Effector CD4-positive, alpha-beta T cell (primary cell): ENCODE measurements at regions not wholly inside any gene's neighbourhood (a gene's known extent, or its start where the extent isn't known, plus 50 kb on each side); places are given as distances from the start of the nearest gene placed in this dataset.

Experiments used
- DNase-seq: peaks from one replicate; pipeline ENCODE4 v3.0.0-alpha.2; 2020

- DNase-seq: no peak
These were observed 179.3 kb upstream of the HDAC4 start for GRCh38 chr2:239580199-239580527.

GRCh38 chr2:239579524-239580198 lies 178.8 kb upstream of the HDAC4 start:
- DNase-seq: no peak

GRCh38 chr2:239579081-239579480 lies 178.3 kb upstream of the HDAC4 start:
- DNase-seq: no peak

GRCh38 chr2:239578381-239578780 lies 177.6 kb upstream of the HDAC4 start:
- DNase-seq: no peak

DNA sequence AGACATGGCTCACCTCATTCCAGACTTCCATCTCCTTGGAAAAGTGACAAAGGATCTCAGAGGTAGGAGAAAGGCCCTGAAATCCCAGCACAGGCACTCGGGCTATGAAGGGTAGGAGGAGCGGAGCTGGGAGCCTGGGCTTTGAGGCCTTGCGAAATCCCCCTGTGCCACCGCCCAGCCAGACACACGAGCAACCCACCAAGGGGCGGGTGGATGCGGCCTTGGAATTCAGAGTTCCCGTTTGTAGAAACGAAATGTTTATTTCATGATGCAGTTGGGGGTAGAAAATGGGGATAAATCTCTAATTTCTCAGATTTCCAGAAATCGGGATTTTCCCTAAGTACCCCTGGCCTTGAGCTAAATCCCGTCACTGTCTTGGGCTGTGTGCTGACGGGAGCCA lies 177.1 kb upstream of the HDAC4 start:
- DNase-seq: no peak

DNA sequence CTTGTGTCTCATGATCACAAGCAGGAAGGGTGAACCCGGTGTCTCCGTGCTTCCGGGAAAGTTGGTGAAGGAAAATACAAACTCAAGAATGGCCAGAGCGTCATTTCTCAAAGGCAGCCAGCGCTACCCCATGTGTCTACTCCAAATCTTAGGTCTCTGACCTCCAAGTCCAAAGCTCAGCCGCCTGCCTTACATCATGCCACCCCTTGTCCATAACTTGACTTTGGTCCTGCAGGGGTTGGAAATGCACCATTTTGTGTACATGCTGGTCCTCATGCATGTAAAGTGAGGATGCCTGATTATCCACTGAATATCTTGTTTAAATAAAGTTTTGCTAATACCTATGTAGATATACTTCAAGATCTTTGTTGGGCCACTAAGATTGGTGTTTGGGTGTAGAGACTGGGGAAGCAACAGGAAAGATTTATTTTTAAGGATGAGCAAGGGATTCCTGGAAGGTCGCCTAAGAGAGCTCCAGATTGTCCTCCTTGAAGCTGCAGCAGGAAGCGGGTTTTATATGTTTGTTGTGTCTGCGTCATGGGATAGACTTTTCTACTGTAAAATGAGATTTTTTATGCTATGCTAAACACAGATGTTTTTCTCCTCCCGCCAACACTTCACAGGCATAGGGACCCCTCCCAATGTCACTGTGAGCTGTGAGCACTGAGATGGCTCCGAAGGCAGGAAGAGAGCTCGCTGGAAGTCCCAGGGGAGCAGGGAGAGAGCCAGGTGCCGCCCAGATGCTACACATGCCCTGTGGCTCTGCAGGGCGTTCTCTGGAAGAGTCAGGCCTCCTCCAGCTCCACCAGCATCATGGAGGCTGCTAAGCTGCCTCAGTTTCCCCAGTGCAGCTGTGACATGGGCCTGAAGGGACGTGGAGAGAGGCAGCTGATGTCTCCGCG lies 176.2 kb upstream of the HDAC4 start:
- no peak for DNase-seq

GRCh38 chr2:239575931-239576445 lies 175.2 kb upstream of the HDAC4 start:
- no peak for DNase-seq

- no peak for DNase-seq
These were observed 173.8 kb upstream of the HDAC4 start for GRCh38 chr2:239574434-239575156.

DNA sequence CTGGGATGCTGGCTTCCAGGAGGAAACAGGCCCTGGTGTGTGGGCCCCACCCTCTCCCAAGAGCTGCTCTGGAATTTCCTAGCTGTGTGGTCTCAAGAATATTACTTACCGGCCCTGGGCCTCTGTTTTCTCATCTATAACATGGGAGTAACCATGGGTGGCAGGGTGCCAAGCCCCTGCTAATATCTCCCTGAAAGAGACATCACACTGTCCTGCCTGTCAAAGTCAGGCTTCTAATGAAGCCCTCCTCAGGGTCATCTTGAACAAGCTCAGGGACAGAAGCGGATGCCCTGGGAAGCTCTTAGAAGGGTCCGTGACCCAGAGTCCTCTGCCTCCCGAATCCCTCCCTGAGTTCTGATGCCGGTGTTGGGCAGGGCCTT lies 173.2 kb upstream of the HDAC4 start:
- no peak for DNase-seq

- no peak for DNase-seq
These were observed 170.2 kb upstream of the HDAC4 start for GRCh38 chr2:239570971-239571520.

DNA sequence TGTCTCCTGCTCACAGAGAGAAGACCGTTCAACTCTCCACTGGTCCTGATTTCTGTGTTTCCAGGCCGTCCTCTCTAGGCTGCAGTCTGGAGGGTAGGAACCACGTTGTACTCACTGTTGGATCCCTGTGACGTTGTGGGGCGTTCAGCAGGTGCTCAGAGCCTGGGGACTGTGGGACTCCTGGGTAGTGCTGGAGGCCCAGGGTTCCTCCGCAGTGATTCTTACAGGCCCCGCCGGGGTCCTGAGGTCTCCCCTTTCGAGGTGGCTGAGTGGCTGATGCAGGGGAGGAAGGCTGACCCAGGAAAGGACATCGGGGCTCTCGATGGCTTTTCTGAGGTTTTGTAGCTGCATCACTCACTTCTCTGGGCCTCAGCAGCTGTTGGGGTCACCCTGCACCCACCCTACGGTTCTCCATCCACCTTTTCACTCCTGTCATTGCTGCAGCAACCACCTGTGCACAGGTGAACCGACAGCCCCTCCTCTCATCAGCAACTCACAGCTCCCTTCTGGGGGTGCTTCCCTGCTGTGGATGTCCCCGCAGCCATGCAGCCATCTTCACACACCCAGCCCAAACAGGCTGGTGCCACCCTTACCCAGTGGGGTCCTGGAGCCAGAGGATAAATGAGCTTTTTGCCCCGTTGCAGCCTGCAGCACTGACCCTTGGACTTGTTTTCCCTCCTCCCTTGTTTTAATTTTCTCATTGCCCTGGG lies 169.6 kb upstream of the HDAC4 start:
- DNase-seq: no peak

DNA sequence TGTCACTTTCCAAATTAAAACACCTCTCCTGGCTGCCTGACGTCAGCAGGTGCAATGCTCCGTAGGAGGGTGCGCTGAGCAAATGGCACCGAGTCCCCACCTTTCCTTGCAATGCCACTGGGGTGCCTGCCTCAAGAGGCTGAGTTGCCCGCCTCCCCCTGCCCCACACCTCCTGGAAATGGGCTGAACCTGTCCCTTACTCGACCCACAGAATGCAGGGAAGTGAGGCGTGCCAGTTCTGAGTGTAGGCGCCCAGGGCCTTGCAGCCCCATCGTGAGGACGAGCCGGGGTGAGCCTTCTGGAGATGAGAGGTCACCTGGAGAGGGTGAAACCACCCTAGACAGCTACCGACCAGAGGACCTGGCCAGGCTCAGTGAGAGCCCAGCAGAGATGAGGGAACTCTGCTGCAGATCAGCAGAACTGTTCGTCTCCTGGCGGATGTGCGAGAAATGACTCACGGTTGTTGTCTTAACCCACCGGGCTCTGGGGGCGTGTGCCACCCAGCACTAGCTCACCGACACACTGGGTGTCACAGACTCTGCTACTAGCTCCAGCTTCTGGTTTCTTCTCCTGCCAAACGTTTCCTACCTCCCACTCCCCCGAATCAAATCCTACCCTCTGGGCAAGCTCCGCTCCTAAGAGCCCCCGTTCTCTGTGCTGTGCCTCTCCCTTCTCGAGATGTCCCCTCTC lies 168.7 kb upstream of the HDAC4 start:
- DNase-seq: no peak

DNA sequence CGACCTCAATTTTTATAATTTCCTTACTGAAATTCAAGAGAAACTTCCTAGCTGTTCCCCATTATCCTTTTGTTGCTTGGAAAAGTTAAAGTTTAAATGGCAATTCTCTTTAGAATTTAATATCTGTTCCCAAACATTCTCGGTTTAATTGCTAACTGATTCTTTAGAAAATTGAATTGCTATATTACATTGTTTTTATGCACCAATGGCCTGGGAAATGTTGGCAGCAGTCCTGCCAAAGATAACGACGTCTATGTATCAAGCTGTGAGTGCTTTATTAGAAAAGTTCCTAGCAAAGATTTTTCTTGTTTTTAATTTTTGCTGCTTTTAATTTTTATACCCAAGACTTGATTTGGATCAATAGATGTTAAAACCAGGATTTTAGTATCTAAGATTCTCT lies 167.8 kb upstream of the HDAC4 start:
- no peak for DNase-seq

GRCh38 chr2:239567786-239568185 lies 167.0 kb upstream of the HDAC4 start:
- no peak for DNase-seq

- no peak for DNase-seq
These were observed 166.3 kb upstream of the HDAC4 start for GRCh38 chr2:239566995-239567568.

DNA sequence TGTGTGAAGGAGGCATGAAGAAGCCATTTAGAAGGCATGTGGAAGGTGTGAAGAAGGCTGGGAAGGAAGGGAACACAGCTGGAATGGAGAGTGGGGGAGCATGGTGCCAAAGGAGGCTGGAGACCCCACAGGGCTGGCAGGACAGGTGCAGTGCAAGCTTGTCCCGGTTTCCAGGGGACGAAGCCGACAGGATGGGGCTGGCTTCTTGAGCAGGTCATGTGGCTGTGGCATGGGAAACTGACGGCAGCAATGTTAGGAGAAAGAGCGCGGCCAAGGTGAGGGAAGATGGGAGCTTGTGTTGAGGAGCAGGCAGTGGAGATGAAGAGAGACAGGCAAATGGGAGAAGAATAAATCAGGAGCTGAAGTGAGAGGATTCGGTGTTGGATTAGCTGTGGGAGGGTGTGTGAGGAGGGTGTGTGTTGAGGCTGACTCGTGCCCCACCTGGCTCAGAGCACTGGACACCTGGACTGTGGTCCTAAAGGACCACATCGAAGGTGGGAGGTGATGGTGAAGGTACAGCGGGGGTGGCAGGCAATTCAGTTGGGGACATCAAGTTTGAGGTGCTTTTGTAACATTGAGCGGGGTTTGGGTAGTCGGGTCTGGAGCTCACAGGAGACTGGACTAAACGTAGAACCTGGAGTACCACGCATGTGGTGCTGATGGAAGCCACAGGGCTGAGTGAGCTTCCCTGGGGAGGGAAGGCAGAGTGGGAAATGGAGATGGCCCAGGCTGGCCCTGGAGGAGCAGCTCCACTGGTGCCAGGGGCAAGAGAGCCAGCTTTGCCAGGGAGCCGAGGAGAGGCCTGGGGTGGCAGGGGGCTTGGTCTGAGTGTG lies 165.6 kb upstream of the HDAC4 start:
- DNase-seq: no peak

DNA sequence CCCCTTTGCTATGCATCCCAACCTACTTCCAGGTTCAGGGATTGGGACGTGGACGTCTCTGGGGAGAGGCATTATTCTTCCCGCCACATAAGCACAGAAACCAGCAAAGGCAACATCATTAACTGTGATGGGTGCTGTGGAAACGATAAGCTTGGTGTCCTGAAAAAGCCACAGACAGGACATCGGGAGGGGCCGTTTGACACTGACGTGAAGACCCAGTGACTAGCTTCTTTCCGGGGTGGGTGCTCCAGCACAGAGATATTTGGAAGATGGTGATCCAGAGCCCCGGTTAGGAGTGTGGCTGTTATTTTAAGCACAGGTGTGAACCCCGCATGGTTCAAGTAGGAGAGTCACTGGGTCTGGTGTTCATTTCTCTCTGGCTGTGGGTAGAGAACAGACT lies 163.8 kb upstream of the HDAC4 start:
- no peak for DNase-seq

DNA sequence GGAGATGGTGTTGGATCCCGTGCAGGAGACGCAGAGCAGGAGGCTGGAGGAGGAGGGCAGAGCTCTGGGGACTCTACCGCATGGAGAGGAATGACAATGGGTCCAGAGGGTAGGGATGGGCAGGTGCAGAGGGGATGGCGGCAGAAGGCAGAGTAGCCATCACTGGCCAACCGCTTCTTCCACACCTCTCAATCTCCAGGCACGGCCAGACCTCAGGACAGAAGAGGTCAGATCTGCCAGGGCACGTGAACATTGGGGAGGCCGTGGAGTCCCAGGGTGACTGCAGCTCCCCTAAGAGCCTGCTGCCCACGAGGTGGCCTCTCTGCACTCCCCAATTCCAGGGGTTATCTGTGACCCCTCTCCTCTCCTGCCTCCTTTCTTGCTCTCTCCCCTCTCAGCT lies 162.7 kb upstream of the HDAC4 start:
- DNase-seq: no peak

GRCh38 chr2:239561446-239562001 lies 160.7 kb upstream of the HDAC4 start:
- DNase-seq: no peak
